ENCODE measurements at regions not wholly inside any gene's neighbourhood (a gene's known extent, or its start where the extent isn't known, plus 50 kb on each side); places are given as distances from the start of the nearest gene placed in this dataset.
A peak's percentile ranks its signal among the peaks of the same experiment; 100 is the strongest.

DNA sequence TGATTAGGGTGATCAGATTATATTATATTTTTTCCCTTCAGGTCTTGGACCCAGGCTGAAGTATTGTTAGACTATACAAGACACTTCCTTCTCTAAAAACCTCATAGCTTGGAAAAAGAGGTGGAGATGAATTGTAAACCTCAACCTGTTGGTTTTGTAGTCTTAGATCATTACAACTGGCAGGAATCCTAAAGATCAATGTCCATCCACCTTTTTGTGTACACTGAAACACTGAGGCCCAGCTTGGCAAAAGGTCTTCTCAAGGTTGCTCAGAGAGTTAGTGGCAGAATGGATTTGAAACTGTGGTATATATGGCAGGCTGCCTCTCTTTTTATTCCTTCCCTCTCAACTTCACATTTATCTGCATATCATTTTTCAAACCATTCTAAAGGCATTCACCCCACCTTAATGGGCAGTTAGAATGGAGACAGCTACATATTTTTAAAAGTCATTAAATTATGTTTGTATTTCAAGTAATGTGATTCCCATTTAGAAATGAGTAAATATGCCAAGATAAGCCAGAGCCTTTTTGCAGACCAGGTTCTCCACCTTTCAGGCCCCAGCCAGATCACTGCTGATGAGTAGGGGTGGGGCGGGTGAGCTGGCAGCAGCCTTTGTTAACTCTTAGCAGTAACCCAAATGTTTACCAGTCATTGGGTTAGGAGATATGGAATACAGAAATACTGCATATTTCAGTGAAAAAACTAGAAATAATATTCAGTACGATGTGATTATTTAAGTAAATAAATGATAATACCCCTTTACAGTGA, 243.2 kb upstream of the F9 start:
- no peak for DNase-seq

- no peak for DNase-seq
Observed at GRCh38 chrX:139286342-139286741, 244.2 kb upstream of the F9 start.

DNA sequence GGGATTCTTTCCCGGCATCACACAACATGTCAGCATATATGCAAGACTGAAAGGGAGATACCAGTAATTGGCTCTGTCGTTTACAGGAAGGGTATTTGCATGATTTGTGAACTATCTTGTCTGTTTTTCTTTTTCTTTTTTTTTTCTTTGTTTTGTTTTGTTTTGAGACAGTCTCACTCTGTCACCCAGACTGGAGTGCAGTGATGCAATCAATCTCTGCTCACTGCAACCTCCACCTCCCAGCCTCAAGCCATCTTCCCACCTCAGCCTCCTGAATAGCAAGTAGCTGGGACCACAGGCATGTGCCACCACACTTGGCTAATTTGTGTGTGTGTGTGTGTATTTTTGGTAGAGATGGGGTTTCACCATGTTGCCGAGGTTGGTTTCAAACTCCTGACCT, 262.7 kb upstream of the F9 start:
- no peak for DNase-seq

DNA sequence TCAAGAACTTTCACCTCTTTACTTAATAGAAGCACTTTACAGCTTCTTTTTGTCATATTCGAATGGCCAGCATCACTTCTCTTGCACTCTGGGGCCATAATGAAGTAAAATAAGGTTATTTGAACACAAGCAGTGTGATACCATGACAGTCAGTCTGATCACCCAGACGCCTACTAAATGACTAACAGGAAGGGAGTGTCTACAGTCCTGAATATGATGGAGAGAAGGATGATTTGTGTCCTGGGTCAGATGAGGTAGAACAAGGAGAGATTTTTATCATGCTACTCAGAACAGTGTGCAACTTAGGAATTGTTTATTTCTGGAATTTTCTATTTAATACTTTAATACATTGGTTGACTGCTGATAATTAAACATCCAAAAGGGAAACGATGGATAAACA, 284.2 kb upstream of the F9 start:
- DNase-seq: no peak

GRCh38 chrX:139237141-139237540, 293.4 kb upstream of the F9 start:
- DNase-seq: no peak

- no peak for DNase-seq
Observed at GRCh38 chrX:139234898-139235297, 295.6 kb upstream of the F9 start.

DNA sequence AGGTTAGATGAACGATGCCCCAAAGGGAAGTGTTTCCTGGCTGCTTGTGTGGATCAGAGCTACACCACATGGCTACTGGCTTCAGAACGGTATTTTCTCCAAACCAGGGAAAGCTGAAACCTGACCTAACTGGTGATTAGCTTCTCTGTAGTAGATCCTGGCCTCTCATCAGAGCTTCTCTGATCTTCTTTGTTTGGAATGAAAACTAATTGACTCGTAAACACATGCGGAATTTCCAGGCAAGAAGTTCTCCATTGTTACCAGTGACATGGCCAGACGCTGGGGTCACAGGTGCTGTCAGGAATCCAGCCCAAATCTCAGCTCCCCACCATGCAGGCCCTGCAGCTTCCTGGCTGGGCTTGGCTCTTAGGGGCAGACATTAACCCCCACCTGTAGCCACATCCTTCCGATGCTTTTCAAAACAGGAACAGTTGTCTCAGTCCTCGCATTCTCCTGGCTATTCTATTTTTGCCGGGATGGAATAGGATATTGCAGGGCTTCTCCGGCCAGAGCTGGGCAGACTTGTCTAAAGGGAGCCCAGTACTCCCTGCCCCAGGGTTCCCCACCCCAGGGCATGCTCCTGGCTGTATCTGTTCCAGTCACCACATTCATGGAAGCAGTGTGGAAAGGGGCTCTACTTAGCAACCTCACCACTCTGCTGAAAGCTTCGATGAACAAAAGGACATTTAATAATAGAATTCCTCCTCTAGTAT, 305.4 kb upstream of the F9 start:
- no peak for DNase-seq

DNA sequence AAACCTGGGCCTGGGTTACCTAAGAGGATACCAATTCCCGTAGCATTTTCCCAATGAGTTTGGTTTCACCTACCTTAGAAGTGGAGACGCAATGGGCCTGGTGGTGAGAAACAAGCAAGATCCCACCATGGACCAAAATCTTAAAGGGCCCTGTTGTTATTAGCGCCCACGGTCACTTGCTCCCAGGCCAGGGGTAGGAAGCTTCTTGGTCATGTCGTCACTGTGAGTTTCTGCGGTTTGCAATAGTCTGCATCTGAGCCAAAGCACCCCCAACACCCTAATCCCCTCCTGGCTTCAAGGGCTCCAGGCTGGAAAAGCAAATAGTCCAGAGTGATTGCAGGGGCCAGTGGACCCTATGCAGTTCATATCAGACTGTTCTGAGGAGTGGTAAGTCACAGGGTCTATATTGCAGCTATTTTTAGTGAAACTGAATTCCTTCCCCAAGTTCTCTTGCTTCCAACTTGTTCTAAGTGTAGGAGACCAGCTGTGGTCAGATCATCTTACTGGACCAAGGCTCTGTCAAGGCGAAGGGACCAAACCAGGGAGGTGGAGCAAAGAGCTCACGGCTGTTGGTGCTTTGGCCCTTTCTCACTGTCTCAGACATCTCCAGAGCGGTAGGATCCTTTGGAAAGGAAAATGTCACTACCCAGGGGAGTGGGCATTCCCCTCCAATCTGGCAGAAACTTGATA, 307.9 kb upstream of the F9 start:
- DNase-seq: no peak

- no peak for DNase-seq
Observed at GRCh38 chrX:139213241-139213709, 317.3 kb upstream of the F9 start.

- no peak for DNase-seq
Observed at GRCh38 chrX:139211568-139212182, 318.9 kb upstream of the F9 start.

DNA sequence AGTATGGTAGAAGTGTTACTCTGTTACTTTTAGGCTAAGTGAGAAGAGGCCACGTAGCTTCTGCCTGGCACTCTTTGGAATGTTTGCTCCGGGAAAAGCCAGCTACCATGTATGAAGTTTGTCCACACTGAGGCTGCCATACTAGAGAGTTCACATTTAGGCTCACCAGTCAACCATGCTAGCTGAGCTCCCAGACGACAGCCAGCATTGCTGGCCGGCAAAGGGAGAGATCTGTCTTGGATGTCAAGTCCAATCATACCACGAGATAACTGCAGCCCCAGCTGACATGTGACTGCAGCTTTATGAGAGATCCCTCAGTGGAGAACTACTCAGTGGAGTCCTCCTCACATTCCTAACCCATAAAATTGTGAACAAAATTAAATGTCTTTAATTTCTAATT, 321.2 kb upstream of the F9 start:
- no peak for DNase-seq

DNA sequence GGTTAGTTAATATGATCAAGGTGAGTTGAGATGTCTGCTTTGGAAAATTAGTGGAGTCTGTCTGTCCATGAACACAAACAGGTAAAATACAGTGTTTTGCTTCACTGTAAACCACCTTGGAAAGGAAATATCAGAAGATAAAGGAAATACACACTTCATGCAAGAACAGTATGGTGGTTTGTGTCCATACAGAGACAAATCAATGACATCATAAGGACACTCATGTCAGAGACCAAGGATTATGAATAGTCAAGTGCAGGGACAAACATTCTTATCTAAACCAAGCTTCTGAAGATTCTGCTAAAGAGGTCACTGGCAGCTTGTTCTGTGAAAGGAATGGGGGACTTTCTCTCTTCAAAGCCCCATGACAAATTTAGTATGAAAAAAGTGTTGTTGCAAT, 322.9 kb upstream of the F9 start:
- no peak for DNase-seq

GRCh38 chrX:139206914-139207313, 323.6 kb upstream of the F9 start:
- DNase-seq: no peak

- DNase-seq: no peak
Observed at GRCh38 chrX:139204898-139205667, 325.5 kb upstream of the F9 start.

DNA sequence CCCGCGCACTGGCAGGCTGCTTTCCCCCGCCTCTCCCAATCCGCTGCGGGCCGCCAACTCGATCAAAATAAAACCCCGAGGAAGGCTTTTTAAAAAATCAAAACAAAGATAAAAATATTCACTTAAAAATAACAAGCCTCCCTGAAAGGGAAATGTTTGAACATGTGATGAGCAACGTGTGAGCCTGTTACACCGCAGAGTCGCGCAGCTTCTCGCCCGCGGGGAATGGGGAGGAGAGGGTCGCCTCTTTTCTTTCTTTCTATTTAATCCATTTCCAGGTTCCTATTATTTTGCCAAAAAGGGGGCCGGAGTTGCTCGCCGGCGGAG, 326.0 kb upstream of the F9 start:
- no peak for DNase-seq

- DNase-seq: no peak
Observed at GRCh38 chrX:139203651-139204570, 326.6 kb upstream of the F9 start.

DNA sequence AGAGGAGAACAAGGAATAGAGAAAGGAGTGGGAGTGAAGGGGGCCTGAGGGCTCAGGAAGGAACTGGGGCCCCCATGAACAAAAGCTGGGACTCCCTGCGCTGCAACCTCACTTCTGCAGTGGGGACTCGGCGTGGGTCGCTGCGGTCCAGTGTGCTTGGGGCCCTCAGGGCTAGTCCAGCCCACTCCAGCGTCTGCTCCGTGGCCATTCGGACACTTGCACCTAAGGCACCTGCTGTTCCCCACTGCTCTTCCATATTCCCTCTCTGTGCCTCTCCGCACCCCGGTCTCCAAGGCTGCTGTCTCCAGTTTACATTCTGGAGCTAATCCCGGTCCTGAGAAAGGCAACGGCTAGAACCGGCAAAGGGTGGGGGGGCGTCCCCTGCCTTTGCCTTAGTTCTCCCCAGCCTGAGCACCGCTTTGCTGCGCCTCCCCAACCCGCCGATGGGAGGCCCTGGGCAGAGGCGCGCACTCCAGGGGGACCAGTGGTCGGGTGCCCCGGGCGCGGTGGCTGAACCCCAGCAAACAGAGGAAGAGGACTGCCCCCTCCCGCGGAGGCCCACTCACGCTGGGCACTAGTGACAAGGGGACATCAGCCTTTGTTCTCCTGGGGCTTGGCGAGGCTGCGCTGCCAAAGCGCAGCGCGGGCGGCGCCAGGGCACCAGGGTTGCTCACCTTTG, 327.7 kb upstream of the F9 start:
- no peak for DNase-seq

- DNase-seq: peak; percentile 8
Observed at GRCh38 chrX:139201924-139202323, 328.6 kb upstream of the F9 start.

GRCh38 chrX:139200793-139201192, 329.7 kb upstream of the F9 start:
- DNase-seq: no peak

DNA sequence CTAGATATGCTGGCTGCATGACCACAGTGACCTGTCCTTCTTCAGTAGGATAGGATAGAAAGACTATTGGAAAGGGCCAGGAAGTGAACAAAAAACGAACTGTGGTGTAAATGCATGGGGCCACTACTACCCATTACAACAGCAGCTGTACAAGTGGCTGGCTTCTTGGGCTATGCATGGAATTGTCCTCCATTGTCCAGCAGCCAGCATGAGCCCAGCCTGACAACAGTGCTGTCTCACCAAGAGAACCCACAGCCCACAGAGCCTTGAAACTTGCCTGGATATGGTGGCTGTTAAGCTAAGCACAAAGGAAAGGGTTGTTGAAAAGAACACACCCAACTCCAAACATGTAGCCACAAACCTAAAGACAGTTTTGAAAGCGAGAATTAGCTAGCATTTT, 330.2 kb upstream of the F9 start:
- DNase-seq: no peak

DNA sequence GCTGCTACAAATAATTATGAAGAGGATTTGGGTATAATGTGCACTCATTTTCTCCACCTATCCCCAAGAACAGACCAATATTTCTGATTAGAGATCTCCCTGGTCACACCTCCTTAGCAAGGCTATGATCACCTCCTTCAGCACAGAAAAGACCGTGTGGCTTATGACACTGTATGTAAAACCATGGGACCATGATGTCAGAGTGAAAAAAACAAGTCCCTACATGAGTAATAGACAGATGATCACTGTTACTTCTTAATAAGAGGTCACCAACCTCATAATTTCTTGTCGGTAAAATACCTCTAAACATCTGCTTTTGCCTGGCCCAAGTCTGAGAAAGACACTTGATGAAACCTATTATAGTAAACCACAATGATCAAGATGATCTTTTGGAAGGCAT, 330.6 kb upstream of the F9 start:
- no peak for DNase-seq
